GM19467 (cell line): ENCODE measurements at regions not wholly inside any gene's neighbourhood (a gene's known extent, or its start where the extent isn't known, plus 50 kb on each side); places are given as distances from the start of the nearest gene placed in this dataset.

ENCODE experiments used
- ATAC-seq: cut with Tn5 transposase; IDR thresholded peaks from one replicate; pipeline ENCODE4 v1.9.1; 2021; ENCODE audit warnings: mild to moderate bottlenecking, moderate library complexity; ENCODE audit not compliant: unreplicated experiment

- no peak for ATAC-seq
These were observed 203.0 kb upstream of the CD96 start for GRCh38 chr3:111339017-111339416.

- no peak for ATAC-seq
These were observed 190.7 kb upstream of the CD96 start for GRCh38 chr3:111351334-111351733.

GRCh38 chr3:111352585-111352984 lies 189.4 kb upstream of the CD96 start:
- no peak for ATAC-seq

GRCh38 chr3:111359261-111360030 lies 182.6 kb upstream of the CD96 start:
- no peak for ATAC-seq

GRCh38 chr3:111362381-111363009 lies 179.5 kb upstream of the CD96 start:
- no peak for ATAC-seq

GRCh38 chr3:111366515-111366914 lies 175.5 kb upstream of the CD96 start:
- no peak for ATAC-seq

- ATAC-seq = no peak
These were observed 173.9 kb upstream of the CD96 start for GRCh38 chr3:111368056-111368455.

- ATAC-seq = no peak
These were observed 172.0 kb upstream of the CD96 start for GRCh38 chr3:111369958-111370357.

GRCh38 chr3:111373239-111373638 lies 168.8 kb upstream of the CD96 start:
- ATAC-seq = no peak

GRCh38 chr3:111373861-111374260 lies 168.1 kb upstream of the CD96 start:
- no peak for ATAC-seq

GRCh38 chr3:111385971-111386495 lies 156.0 kb upstream of the CD96 start:
- no peak for ATAC-seq

GRCh38 chr3:111392894-111393398 lies 149.1 kb upstream of the CD96 start:
- ATAC-seq = no peak

GRCh38 chr3:111412656-111413055 lies 129.3 kb upstream of the CD96 start:
- no peak for ATAC-seq

- no peak for ATAC-seq
These were observed 127.5 kb upstream of the CD96 start for GRCh38 chr3:111414531-111414930.

- ATAC-seq = no peak
These were observed 127.0 kb upstream of the CD96 start for GRCh38 chr3:111415018-111415417.

GRCh38 chr3:111418391-111418790 lies 123.6 kb upstream of the CD96 start:
- ATAC-seq = no peak

GRCh38 chr3:111428301-111428700 lies 113.7 kb upstream of the CD96 start:
- ATAC-seq = no peak

GRCh38 chr3:111434941-111435622 lies 106.9 kb upstream of the CD96 start:
- no peak for ATAC-seq

- no peak for ATAC-seq
These were observed 103.7 kb upstream of the CD96 start for GRCh38 chr3:111438283-111438682.

- no peak for ATAC-seq
These were observed 87.4 kb upstream of the CD96 start for GRCh38 chr3:111454551-111454950.

GRCh38 chr3:111465081-111465670 lies 76.8 kb upstream of the CD96 start:
- no peak for ATAC-seq
